ENCODE measurements at regions not wholly inside any gene's neighbourhood (a gene's known extent, or its start where the extent isn't known, plus 50 kb on each side); places are given as distances from the start of the nearest gene placed in this dataset.

GRCh38 chr14:106809615-106810014, 1283.2 kb downstream of the TMEM121 start:
- H3K4me1 ChIP-seq (replicated peaks in 1 of 4; ENCODE audit: control insufficient read depth in 3 of 4, insufficient read depth in 4 of 4, low read length in 3 of 4): no peaks in the 10 kb centered on the region
- H3K4ac ChIP-seq (replicated peaks; ENCODE audit: insufficient read length, low read depth, low read length): no peak overlapping the region
- no peak overlapping the region for H2BK15ac ChIP-seq (ENCODE audit: low read length)
- H2BK12ac ChIP-seq (ENCODE audit: low read depth, low read length): no peak overlapping the region
- no peak overlapping the region for H4K8ac ChIP-seq (ENCODE audit: extremely low read depth, insufficient read depth, low read length)
- TF ChIP-seq POU5F1 (IDR thresholded peaks at IDR 0.05; ENCODE audit: low read depth, low read length) (no peak), ZNF274 (IDR thresholded peaks at IDR 0.05; ENCODE audit: borderline replicate concordance, extremely low read depth, low read length) (no peak), TCF12 (IDR thresholded peaks at IDR 0.05; ENCODE audit: low read depth, low read length) (no peak), EP300 (IDR thresholded peaks at IDR 0.05; ENCODE audit: borderline replicate concordance in 1 of 2, low read depth in 2 of 2, low read length in 2 of 2) (no peak), SUZ12 (IDR thresholded peaks at IDR 0.05; ENCODE audit: low read length) (no peak), NANOG (IDR thresholded peaks at IDR 0.05; ENCODE audit: insufficient read depth, low read depth, low read length, poor library complexity, severe bottlenecking) (no peak), KDM1A (IDR thresholded peaks at IDR 0.05; ENCODE audit: borderline replicate concordance, low read length) (no peak)
- H4K20me1 ChIP-seq (replicated peaks in 1 of 2; ENCODE audit: control insufficient read depth in 1 of 2, insufficient read depth in 2 of 2, low read length in 2 of 2): no peaks in the 10 kb centered on the region
- peaks cover 61 to 77% of the 10 kb centered on the region in 2 experiments for H3K9me3 ChIP-seq (ENCODE audit: insufficient read depth in 2 of 2, low read depth in 1 of 2, low read length in 1 of 2)
- no peak overlapping the region for H2AK5ac ChIP-seq (ENCODE audit: low read depth, low read length)
- H2BK120ac ChIP-seq (replicated peaks; ENCODE audit: low read depth, low read length): no peak overlapping the region
- H2AFZ ChIP-seq (ENCODE audit: low read length): no peak overlapping the region
- DNase-seq (ENCODE audit: low read depth in 1 of 2, low spot score in 2 of 2) (no peak), FAIRE-seq (no peak)
- ChIA-PET CTCF (ENCODE audit: partially characterized antibody) (no interaction called here), POLR2A (ENCODE audit: partially characterized antibody) (no interaction called here)
- H3K9ac ChIP-seq (replicated peaks in 1 of 4; ENCODE audit: extremely low read depth in 1 of 4, low read depth in 3 of 4, low read length in 3 of 4): no peak overlapping the region
- no peak overlapping the region for H2BK20ac ChIP-seq (ENCODE audit: low read length)
- H4K5ac ChIP-seq (ENCODE audit: insufficient read length, low read depth, low read length): no peak overlapping the region
- no peaks in the 10 kb centered on the region for H3K79me2 ChIP-seq (ENCODE audit: control insufficient read depth in 1 of 2, insufficient read depth in 2 of 2, low read length in 2 of 2)
- no peaks in the 10 kb centered on the region for H3K27me3 ChIP-seq (replicated peaks in 1 of 4; ENCODE audit: control insufficient read depth in 3 of 4, extremely low read depth in 1 of 4, insufficient read depth in 3 of 4, low read length in 3 of 4)
- no peak overlapping the region for H3K27ac ChIP-seq (ENCODE audit: low read depth, low read length)
- 57% methylated on average over 2 of the region's 2 CpGs; no CpG with 5 or more reads in 1 of the 2 experiments for whole genome bisulfite sequencing, 2 experiments (ENCODE audit: extremely low coverage in 1 of 2, insufficient coverage in 1 of 2, insufficient read length in 1 of 2, insufficient replicate concordance in 2 of 2, low coverage in 1 of 2, low lambda C conversion rate in 2 of 2, missing lambda C conversion rate in 1 of 2)
- no peak overlapping the region for H2BK5ac ChIP-seq (ENCODE audit: low read depth, low read length)
- H3K23ac ChIP-seq (ENCODE audit: insufficient read length): no peak overlapping the region
- no peak overlapping the region for H3K56ac ChIP-seq (replicated peaks; ENCODE audit: insufficient read length, low read depth, low read length)
- no peaks in the 10 kb centered on the region for H3K36me3 ChIP-seq (ENCODE audit: control insufficient read depth in 2 of 4, insufficient read depth in 4 of 4, low read length in 3 of 4)
- H3K79me1 ChIP-seq (ENCODE audit: low read depth, low read length): no peaks in the 10 kb centered on the region
- H4K91ac ChIP-seq (replicated peaks; ENCODE audit: insufficient read length, low read length): no peak overlapping the region
- no peak overlapping the region for H3K4me3 ChIP-seq (ENCODE audit: extremely low read depth in 1 of 4, insufficient read depth in 2 of 4, low read depth in 3 of 4, low read length in 4 of 4)
- no peak overlapping the region for H3K14ac ChIP-seq (ENCODE audit: insufficient read length)
- no peak overlapping the region for H3K18ac ChIP-seq (ENCODE audit: extremely low read depth, low read length)
- H3K4me2 ChIP-seq (ENCODE audit: insufficient read depth in 1 of 2, low read depth in 2 of 2, low read length in 2 of 2): no peak overlapping the region
- no peaks in the 10 kb centered on the region for H3K23me2 ChIP-seq (ENCODE audit: low read depth, low read length)

All from H1 (cell line).